Sigmoid colon (tissue), 4 donors: ENCODE measurements at regions not wholly inside any gene's neighbourhood (a gene's known extent, or its start where the extent isn't known, plus 50 kb on each side); places are given as distances from the start of the nearest gene placed in this dataset.

Source experiments
- EP300 ChIP-seq, 4 donors: sonication (generic); formaldehyde crosslinking; IDR thresholded peaks; one replicate each; pipeline ENCODE4 v1.6.1; 2017; ENCODE audit warnings: antibody characterized with exemption in 4 of 4
- POLR2A ChIP-seq, 2 donors: fragments of 450-650 bp; IDR thresholded peaks; one replicate each; pipeline ENCODE4 v1.6.1; 2016; ENCODE audit warnings: antibody characterized with exemption in 2 of 2, mild to moderate bottlenecking in 2 of 2, moderate library complexity in 2 of 2
- POLR2AphosphoS5 ChIP-seq, 4 donors: sonication (generic); formaldehyde crosslinking; IDR thresholded peaks; one replicate each; pipeline ENCODE4 v1.6.1; 2017; ENCODE audit warnings: antibody characterized with exemption in 4 of 4
- TF ChIP-seq, protein P1 (sequence below), 4 experiments: fragments of 450-650 bp in 3 of 4; fragments of 200-600 bp in 1 of 4; IDR thresholded peaks; one replicate each; pipeline ENCODE4 v1.5.1; 2016 to 2019; ENCODE audit warnings: antibody characterized with exemption in 4 of 4, mild to moderate bottlenecking in 3 of 4, moderate library complexity in 2 of 4

GRCh38 chr5:67636091-67636490 lies 439.5 kb upstream of the CD180 start:
- TF ChIP-seq, protein P1, sequence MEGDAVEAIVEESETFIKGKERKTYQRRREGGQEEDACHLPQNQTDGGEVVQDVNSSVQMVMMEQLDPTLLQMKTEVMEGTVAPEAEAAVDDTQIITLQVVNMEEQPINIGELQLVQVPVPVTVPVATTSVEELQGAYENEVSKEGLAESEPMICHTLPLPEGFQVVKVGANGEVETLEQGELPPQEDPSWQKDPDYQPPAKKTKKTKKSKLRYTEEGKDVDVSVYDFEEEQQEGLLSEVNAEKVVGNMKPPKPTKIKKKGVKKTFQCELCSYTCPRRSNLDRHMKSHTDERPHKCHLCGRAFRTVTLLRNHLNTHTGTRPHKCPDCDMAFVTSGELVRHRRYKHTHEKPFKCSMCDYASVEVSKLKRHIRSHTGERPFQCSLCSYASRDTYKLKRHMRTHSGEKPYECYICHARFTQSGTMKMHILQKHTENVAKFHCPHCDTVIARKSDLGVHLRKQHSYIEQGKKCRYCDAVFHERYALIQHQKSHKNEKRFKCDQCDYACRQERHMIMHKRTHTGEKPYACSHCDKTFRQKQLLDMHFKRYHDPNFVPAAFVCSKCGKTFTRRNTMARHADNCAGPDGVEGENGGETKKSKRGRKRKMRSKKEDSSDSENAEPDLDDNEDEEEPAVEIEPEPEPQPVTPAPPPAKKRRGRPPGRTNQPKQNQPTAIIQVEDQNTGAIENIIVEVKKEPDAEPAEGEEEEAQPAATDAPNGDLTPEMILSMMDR (IDR thresholded peaks at IDR 0.05): no peak
- TF ChIP-seq EP300 (IDR thresholded peaks at IDR 0.05): no peak
- TF ChIP-seq POLR2A (IDR thresholded peaks at IDR 0.05): no peak
- TF ChIP-seq POLR2AphosphoS5 (IDR thresholded peaks at IDR 0.05): no peak
